ENCODE measurements at regions not wholly inside any gene's neighbourhood (a gene's known extent, or its start where the extent isn't known, plus 50 kb on each side); places are given as distances from the start of the nearest gene placed in this dataset.

DNA sequence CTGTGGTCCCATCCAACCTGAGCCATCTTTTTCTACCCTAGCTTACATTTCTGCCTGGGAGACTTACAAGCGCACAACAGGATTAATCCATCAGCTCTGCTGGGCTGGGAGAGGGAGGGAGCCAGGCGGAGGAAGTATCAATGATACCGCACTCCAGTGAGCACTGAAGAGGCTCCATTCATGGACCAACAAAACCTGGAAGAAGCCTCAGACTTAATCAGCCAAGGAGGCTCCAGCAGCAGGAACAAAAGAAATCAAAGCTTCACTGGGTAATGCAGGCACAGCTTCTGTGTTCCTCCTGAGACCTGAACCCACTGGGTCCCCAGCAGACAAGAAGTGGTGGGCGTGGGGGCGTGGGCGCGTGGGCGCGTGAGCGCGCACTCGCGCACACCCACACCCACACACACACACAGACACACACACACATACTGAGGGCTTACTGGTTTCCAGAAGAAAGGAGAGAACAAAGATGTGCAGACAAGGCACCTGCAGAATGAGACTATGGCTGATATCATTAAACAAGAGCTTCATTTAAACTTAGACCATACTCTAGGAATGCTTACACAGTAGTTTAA, 87.0 kb upstream of the BOC start:
- Mint-ChIP-seq H3K4me1 (ENCODE audit: low read depth) (no peaks in the 10 kb centered on the region), H3K9me3 (no peaks in the 10 kb centered on the region), H3K36me3 (ENCODE audit: low read depth) (no peaks in the 10 kb centered on the region), H3K4me3 (no peak overlapping the region), H3K27me3 (no peaks in the 10 kb centered on the region), H3K27ac (no peak overlapping the region)
- ChIA-PET POLR2A (no interaction called here), CTCF (no interaction called here)
- intact Hi-C loops (cut with micrococcal nuclease): no loop called here
- ATAC-seq (no peak), DNase-seq (no peak)
- TF ChIP-seq CTCF (IDR thresholded peaks at IDR 0.05): no peak

GRCh38 chr3:113125951-113126350, 85.4 kb upstream of the BOC start:
- ATAC-seq (no peak), DNase-seq (no peak)
- Mint-ChIP-seq H3K9me3 (no peaks in the 10 kb centered on the region), H3K27ac (no peak overlapping the region), H3K4me3 (no peak overlapping the region), H3K27me3 (no peaks in the 10 kb centered on the region), H3K36me3 (ENCODE audit: low read depth) (no peaks in the 10 kb centered on the region), H3K4me1 (ENCODE audit: low read depth) (no peaks in the 10 kb centered on the region)
- intact Hi-C loops (cut with micrococcal nuclease): no loop called here
- POLR2A ChIA-PET: no interaction called here
- CTCF ChIA-PET: no interaction called here
- no peak for TF ChIP-seq CTCF (IDR thresholded peaks at IDR 0.05)

- no peak overlapping the region for H3K4me3 Mint-ChIP-seq
- H3K27ac Mint-ChIP-seq: no peak overlapping the region
- ChIA-PET CTCF (no interaction called here), POLR2A (interaction anchor here (0.6 kb wide), 1 partner anchor 39 kb away, joined by 3 read pairs; no protein-coding TSS in a partner anchor)
- no peaks in the 10 kb centered on the region for H3K27me3 Mint-ChIP-seq
- ATAC-seq (no peak), DNase-seq (no peak)
- intact Hi-C loops (cut with micrococcal nuclease): no loop called here
- no peak for TF ChIP-seq CTCF (IDR thresholded peaks at IDR 0.05)
- no peaks in the 10 kb centered on the region for H3K36me3 Mint-ChIP-seq (ENCODE audit: low read depth)
- H3K9me3 Mint-ChIP-seq: no peaks in the 10 kb centered on the region
- H3K4me1 Mint-ChIP-seq (ENCODE audit: low read depth): no peaks in the 10 kb centered on the region
These were observed 82.9 kb upstream of the BOC start for GRCh38 chr3:113128386-113129015.

DNA sequence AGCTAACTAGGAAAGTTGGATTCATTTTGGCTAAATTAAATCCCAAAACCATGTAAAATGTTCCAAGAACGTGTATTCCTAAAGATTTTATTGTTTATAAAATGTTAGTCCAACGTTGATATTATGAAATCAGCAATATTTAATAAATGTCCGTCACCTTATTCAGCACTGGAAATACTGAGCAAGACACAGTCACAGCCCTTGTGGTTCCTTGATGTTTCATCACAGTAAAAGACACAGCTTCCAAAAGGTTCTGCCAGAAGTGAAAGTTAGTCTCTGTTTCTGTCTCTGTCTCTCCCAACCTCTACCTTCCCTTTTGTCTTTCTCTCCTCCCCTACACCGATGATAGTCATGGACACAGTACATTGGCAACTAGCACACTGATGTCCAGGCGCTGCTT, 82.2 kb upstream of the BOC start:
- Mint-ChIP-seq H3K27me3 (no peaks in the 10 kb centered on the region), H3K27ac (no peak overlapping the region), H3K9me3 (no peaks in the 10 kb centered on the region), H3K4me3 (no peak overlapping the region), H3K4me1 (ENCODE audit: low read depth) (no peaks in the 10 kb centered on the region), H3K36me3 (ENCODE audit: low read depth) (no peaks in the 10 kb centered on the region)
- intact Hi-C loops (cut with micrococcal nuclease): no loop called here
- CTCF ChIA-PET: no interaction called here
- TF ChIP-seq CTCF (IDR thresholded peaks at IDR 0.05): no peak
- ATAC-seq: no peak
- POLR2A ChIA-PET: no interaction called here
- DNase-seq: no peak

- TF ChIP-seq CTCF (IDR thresholded peaks at IDR 0.05): no peak
- POLR2A ChIA-PET: no interaction called here
- DNase-seq (no peak), ATAC-seq (no peak)
- Mint-ChIP-seq H3K36me3 (ENCODE audit: low read depth) (no peaks in the 10 kb centered on the region), H3K4me1 (ENCODE audit: low read depth) (no peaks in the 10 kb centered on the region), H3K4me3 (no peak overlapping the region), H3K9me3 (no peaks in the 10 kb centered on the region), H3K27me3 (no peaks in the 10 kb centered on the region), H3K27ac (no peak overlapping the region)
- intact Hi-C loops (cut with micrococcal nuclease): no loop called here
- CTCF ChIA-PET: interaction anchor here (0.9 kb wide), 1 partner anchor 156 kb away, joined by 4 read pairs; no protein-coding TSS in a partner anchor
These were observed 78.8 kb upstream of the BOC start for GRCh38 chr3:113132571-113132996.
